HFF-Myc (cell line): ENCODE measurements at regions not wholly inside any gene's neighbourhood (a gene's known extent, or its start where the extent isn't known, plus 50 kb on each side); places are given as distances from the start of the nearest gene placed in this dataset.
"Not testable (repeated sequence)": the region's sequence is repeated elsewhere in the genome, so short reads cannot be mapped to it uniquely, and the experiment has no call there.

Source experiments
- DNase-seq: peaks from one replicate; pipeline ENCODE4 v3.0.0-alpha.2; 2011; ENCODE audit warnings: low read depth; ENCODE audit errors: extremely low read depth
- H3K4me3 ChIP-seq: replicated peaks from 2 replicates; pipeline ENCODE4 v1.5.1; 2011; ENCODE audit warnings: low read depth, mild to moderate bottlenecking, control low read depth, low read length
- CTCF ChIP-seq: IDR thresholded peaks from 2 replicates; pipeline ENCODE4 v1.5.1; 2012; ENCODE audit warnings: mild to moderate bottlenecking, low read depth, low read length, control low read depth; ENCODE audit errors: missing control alignments

GRCh38 chr5:110879675-110880074, 140.9 kb downstream of the SLC25A46 start:
- no peak for DNase-seq
- TF ChIP-seq CTCF, result no peak
- no peak overlapping the region for H3K4me3 ChIP-seq

- no peak for TF ChIP-seq CTCF
- H3K4me3 ChIP-seq, result no peak overlapping the region
- peak; percentile 75 for DNase-seq
Observed at GRCh38 chr5:110880413-110880812, 141.6 kb downstream of the SLC25A46 start.

DNA sequence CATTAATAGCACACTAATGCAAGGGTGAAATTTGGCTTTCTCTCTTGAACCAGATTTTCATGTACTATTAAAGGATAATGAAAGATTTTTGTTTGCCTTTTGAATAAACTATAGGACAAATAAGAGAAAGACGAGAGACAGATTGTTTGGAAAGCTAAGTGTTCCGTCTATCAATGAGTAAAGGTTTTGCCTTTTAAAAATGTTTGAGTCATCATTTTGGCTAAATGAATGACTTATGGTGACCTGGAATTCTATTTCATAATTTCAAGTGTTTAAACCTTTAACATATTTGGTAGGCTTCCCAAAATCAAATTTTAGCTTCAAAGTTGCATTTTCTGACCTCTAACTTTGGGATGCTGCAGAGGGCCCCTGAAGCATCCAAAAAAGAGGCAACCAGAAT, 145.2 kb downstream of the SLC25A46 start:
- no peak for DNase-seq
- H3K4me3 ChIP-seq, result no peak overlapping the region
- no peak for TF ChIP-seq CTCF

GRCh38 chr5:110887170-110887569, 148.4 kb downstream of the SLC25A46 start:
- not testable (repeated sequence) for H3K4me3 ChIP-seq

GRCh38 chr5:110893854-110894483, 155.2 kb downstream of the SLC25A46 start:
- DNase-seq, H3K4me3 ChIP-seq: not testable (repeated sequence)

More at GRCh38 chr5:110887170-110887569, 148.4 kb downstream of the SLC25A46 start:
- DNase-seq, result not testable (repeated sequence)

GRCh38 chr5:110894805-110895204, 156.0 kb downstream of the SLC25A46 start:
- no peak overlapping the region for H3K4me3 ChIP-seq
- no peak for DNase-seq
- no peak for TF ChIP-seq CTCF

DNA sequence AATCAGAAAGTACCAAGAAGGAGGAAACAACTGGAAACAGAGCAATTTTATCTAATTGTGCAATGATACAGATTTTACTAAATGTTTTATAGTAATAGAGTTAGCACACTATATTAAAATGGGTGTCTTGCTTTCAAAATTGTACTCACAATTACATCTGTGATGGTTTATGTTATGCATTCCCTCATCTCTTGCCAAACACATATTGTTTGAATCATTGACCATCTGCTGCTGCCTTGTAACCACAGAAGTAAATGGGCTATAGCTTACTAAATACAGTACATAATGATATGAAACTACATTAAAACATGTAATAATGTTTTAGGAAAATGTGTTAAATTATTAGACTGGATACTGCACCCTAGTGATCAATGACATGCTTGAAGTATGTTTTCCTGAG, 158.1 kb downstream of the SLC25A46 start:
- no peak for DNase-seq
- TF ChIP-seq CTCF, result no peak
- H3K4me3 ChIP-seq, result no peak overlapping the region

DNA sequence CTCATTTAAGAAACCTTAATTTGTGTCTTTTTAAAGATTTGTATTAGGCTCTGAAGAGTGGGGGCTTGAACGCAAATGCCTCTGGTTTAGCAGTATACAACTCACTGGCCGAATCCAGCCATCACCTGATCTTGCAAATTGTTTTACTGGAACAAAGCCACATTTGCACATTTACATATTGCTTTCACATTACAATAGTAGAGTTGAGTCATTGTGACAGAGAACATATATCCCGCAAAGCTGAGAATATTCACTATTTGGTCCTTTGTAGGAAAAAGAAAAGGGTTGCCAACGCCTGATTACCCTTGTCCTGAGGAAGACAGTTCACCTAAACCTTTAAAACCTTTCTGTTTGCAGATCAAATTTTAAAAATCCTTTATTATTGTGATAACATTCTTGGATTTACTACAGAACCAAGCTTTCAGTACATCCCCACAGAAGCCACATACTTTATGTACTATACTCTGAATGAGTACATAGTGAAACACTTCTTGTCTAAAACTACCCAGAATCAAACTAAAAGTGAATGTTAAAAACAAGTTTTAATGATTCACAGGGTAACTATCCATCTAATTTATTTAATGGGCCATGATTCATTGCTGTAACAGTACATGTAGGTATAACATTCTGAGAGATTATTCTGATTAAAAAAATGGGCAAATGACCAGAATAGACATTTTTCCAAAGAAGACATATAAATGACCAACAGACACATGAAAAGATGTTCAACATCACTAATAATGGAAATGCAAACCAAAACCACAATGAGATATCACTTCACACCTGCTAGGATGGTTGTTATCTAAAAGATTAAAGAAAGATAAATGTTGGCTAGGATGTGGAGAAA, 161.0 kb downstream of the SLC25A46 start:
- no peak overlapping the region for H3K4me3 ChIP-seq
- DNase-seq, result no peak
- TF ChIP-seq CTCF, result no peak
